ENCODE measurements at regions not wholly inside any gene's neighbourhood (a gene's known extent, or its start where the extent isn't known, plus 50 kb on each side); places are given as distances from the start of the nearest gene placed in this dataset.

GRCh38 chr3:176521531-176522175, 675.6 kb downstream of the TBL1XR1 start:
- H3K4me3 ChIP-seq (ENCODE audit: low read depth, low read length) = no peak overlapping the region
- DNase-seq (ENCODE audit: low read depth) = no peak
- no peak for TF ChIP-seq CTCF (IDR thresholded peaks at IDR 0.05; ENCODE audit: insufficient read depth, low read depth, low read length)

GRCh38 chr3:176514297-176514696, 683.0 kb downstream of the TBL1XR1 start:
- peak; percentile 56 for TF ChIP-seq CTCF (IDR thresholded peaks at IDR 0.05; ENCODE audit: insufficient read depth, low read depth, low read length)
- peak; percentile 42 for DNase-seq (ENCODE audit: low read depth)
- no peak overlapping the region for H3K4me3 ChIP-seq (ENCODE audit: low read depth, low read length)

GRCh38 chr3:176513604-176514003, 683.7 kb downstream of the TBL1XR1 start:
- H3K4me3 ChIP-seq (ENCODE audit: low read depth, low read length) = no peak overlapping the region
- no peak for DNase-seq (ENCODE audit: low read depth)
- no peak for TF ChIP-seq CTCF (IDR thresholded peaks at IDR 0.05; ENCODE audit: insufficient read depth, low read depth, low read length)

GRCh38 chr3:176512037-176512436, 685.2 kb downstream of the TBL1XR1 start:
- no peak overlapping the region for H3K4me3 ChIP-seq (ENCODE audit: low read depth, low read length)
- DNase-seq (ENCODE audit: low read depth) = no peak
- TF ChIP-seq CTCF (IDR thresholded peaks at IDR 0.05; ENCODE audit: insufficient read depth, low read depth, low read length) = no peak

GRCh38 chr3:176510097-176510496, 687.2 kb downstream of the TBL1XR1 start:
- no peak for DNase-seq (ENCODE audit: low read depth)
- no peak for TF ChIP-seq CTCF (IDR thresholded peaks at IDR 0.05; ENCODE audit: insufficient read depth, low read depth, low read length)
- H3K4me3 ChIP-seq (ENCODE audit: low read depth, low read length) = no peak overlapping the region

DNA sequence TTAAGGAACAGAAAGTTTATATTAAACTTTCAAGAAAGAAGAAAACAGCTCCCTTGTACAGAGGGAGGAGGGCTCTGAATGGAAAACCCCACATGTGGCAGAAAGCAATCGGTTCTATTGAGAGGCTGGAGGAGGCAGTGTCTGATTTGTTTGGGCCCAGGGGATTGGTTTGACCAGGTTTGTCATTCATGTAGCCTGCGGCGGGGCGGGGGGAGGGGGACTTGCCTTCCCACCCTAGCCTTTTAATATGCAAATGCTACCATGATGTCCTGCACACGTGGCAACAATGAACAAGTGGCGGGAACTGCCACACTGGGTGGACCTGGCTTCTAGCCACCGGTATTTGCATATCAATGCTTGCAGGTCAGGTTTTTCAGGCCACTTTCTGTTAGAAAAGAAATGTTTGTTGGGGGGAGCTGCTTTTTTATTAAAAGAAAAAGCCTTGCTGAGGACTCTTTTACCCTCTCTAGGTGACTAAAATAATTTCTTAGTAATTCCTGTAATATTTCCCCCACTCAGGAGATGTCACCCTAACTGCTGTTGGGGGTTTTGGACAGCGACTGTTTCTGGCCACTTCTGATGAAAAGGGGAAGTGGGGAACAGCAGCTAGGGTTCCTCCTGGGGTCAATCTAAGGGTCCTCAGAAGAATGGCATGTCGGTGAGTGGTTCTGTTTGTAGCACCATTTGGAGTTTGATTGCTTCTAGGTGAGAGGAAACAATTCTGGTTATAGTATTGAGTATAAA, 691.2 kb downstream of the TBL1XR1 start:
- no peak for DNase-seq (ENCODE audit: low read depth)
- no peak overlapping the region for H3K4me3 ChIP-seq (ENCODE audit: low read depth, low read length)
- no peak for TF ChIP-seq CTCF (IDR thresholded peaks at IDR 0.05; ENCODE audit: insufficient read depth, low read depth, low read length)

Measured in fibroblast of villous mesenchyme (primary cell).